Fibroblast of skin of back (primary cell): ENCODE measurements at regions not wholly inside any gene's neighbourhood (a gene's known extent, or its start where the extent isn't known, plus 50 kb on each side); places are given as distances from the start of the nearest gene placed in this dataset.
"Not testable (repeated sequence)": the region's sequence is repeated elsewhere in the genome, so short reads cannot be mapped to it uniquely, and the experiment has no call there.

Source experiments
- DNase-seq: peaks from one replicate; pipeline ENCODE4 v3.0.0-alpha.2; 2013

GRCh38 chr3:153319705-153320554, 157.9 kb downstream of the RAP2B start:
- no peak for DNase-seq

GRCh38 chr3:153320585-153321128, 158.6 kb downstream of the RAP2B start:
- DNase-seq = peak; percentile 2

- DNase-seq = no peak
These were observed 166.7 kb downstream of the RAP2B start for GRCh38 chr3:153328690-153329089.

DNA sequence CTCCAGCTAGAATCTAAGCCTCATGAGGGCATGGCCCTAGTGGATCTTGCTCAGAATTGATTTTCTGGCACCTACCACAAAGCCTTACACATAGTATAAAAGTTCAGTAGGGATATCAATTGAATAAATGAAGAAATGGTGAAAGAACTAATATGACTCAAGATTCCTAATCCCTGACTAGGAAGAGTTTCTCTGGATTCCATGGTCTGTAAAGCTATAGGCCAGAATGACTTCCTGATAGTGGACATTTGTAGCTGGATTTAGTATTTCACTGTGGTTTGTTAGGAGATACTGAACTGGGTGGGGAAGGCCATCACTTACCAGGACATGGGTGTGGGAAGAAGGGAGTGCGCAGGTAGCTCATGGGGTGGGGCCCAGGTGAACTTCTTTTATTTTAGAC, 168.9 kb downstream of the RAP2B start:
- DNase-seq = peak; percentile 53

DNA sequence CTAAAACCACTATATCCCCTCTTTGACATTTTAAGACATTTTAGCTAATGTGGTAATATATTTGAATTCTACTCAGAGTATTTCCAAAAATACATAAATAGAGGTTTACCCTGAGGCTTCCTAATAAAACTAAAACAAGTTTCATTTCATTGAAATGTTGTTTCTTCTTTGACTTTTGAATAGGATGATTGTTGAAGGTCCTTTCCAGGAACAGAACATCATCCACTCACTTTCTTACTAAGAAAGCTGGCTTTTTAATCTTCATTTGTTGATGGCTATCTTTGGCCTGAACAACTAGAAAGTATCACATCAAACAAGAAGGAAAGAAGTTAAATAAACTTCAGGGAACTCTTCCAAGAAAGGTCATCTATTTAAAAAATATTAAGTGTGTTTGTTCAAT, 169.7 kb downstream of the RAP2B start:
- no peak for DNase-seq

DNA sequence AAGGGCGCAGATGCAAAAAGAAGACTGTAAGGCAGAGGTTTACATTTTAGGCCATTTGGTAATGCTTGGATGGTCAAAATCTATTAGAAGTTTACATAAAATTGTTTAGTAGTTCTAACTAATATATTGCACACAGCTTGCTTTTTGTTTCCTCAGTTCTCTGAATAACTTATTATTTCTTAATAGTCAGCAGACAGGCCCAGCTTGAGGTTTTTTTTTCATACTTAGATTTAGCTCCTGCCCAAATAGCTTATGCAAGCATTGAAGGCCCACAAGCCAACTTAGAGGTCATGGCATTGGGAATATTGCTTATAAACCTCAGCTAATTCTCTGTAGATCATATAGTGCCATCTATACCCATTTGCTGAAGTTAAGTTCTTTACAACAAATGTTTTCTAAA, 172.5 kb downstream of the RAP2B start:
- no peak for DNase-seq

GRCh38 chr3:153337369-153337768, 175.3 kb downstream of the RAP2B start:
- DNase-seq = no peak

DNA sequence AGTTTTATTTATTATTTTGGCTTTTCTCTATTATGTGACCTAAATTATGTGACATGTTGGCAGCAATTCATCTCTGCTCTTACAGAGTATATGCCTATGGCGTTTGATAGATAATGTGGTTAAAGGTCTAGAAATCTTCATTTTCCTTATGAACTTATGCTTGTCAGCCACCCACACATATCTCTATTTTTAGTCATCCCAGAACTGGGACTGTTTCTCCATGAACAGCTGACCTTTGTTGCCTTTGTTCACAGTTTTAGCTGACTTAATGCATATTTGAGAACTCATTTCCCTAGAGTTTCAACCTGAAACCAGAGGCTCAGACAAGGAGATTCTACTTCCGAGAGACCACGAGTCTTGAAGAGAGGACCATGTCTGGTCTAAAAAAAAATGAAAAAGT, 176.5 kb downstream of the RAP2B start:
- DNase-seq = peak; percentile 52

DNA sequence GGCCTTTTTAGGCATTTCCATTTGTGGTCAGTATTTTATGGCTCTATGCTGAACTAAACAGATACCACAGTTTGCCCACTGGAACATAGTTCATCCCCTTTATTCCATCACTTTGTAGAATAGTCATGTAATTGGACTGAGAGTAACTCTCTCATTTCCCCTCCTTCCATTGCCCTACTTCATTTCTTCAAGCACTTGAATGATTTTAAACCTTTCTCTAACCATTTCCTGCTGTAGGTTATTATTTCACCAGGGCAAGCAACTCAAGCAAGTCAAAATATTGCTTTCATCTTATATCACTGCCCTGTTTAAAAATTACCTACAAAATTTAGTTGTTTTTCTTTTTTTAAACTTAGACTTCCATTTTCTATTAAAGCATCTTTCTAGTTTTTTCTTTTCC, 177.0 kb downstream of the RAP2B start:
- DNase-seq = no peak

DNA sequence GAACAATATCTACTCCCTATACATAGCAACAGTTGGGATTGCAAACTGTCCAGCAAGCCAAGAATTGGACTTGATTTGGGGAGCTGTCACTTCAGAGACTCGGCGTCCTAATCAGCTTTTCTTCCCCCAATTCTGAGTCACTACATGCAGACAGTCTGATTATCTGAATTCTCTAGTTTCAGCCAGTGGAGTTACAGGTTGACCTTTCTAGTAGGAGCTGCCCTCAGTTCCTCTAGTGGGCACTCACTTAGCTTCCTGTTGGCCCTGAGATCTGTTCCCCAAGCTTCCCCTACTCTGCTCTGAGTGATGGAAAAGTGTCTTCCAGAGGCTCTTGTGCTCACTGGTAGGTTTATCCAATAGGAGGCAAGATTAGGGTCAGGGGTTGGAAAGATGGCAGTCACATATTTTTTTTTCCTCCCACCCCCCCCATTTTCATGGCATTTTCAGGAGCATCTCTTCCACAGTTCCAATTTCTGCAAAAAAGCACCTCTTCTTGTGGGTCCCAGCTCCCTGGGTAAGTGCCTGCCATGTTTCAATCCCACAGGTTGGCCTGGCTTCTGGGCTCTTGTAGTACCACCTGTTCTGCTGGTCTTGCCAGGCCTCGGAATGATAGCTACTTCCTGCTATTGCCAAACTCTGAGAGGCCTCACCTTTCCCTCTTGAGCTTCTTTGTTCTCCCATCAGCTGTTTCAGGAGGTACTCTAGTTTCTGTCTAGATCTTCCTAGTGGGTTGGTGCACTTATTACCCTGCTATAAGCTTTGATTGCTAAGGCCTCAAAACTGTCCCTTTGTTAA, 182.2 kb downstream of the RAP2B start:
- DNase-seq = no peak

- no peak for DNase-seq
These were observed 186.6 kb downstream of the RAP2B start for GRCh38 chr3:153348457-153349107.

- no peak for DNase-seq
These were observed 187.1 kb downstream of the RAP2B start for GRCh38 chr3:153349108-153349499.

DNA sequence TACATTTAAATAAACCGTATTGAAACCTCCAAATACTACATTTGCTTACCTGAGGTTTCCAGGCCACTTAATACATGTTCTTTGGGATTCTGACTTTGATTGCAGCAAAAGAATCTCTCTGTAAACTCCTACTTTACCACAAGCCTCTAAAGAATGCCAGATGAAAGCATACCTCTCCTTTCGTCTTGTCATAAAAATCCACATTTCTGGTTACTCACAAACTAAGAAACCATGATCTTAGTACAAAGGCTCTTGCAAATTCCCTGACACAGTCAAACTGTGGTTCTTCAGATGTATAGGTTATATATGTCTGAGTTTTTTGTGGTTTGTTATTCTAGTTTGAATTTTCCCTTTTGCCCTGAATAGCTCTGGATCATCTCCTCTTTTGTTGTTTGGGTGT, 188.4 kb downstream of the RAP2B start:
- DNase-seq = peak; percentile 90

DNA sequence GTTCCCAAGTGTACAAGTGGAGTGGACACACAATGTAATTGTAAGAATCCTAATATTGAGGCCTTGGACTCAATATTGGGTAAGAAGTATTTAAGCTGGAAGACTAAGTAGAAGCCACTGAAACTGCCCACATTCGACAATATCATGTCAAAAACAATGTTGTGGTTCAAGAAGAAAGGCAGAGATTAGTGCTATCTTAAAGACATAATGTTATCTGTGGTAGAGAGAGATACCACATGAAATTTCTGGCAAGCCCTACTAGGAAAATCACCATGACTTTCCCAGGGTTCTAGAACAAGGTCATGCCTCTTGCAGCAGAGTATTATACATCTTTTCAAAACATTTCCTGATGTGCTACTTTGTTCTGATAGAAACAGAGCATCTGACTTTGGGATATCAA, 192.6 kb downstream of the RAP2B start:
- DNase-seq = no peak

- DNase-seq = no peak
These were observed 193.5 kb downstream of the RAP2B start for GRCh38 chr3:153355559-153355958.

DNA sequence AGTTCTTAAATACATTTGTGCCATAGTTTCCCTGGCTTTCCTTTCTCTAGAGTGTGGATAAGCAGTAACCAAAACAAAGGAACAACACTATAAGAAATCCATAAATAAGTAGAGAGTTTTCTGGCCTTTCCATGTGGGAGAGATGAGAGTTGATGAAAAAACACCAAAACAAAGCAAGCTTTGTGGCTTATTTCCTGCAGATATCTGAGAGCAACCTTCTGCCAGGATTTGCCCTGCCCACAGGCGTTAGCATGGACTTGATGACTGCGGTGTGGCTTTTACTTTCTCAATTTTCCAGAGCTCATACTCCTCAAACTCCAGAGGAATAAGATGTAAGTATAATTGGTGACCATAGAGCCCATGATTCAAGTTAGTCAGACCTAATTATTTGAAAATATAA, 194.9 kb downstream of the RAP2B start:
- DNase-seq = no peak

- DNase-seq = no peak
These were observed 195.4 kb downstream of the RAP2B start for GRCh38 chr3:153357436-153357835.

DNA sequence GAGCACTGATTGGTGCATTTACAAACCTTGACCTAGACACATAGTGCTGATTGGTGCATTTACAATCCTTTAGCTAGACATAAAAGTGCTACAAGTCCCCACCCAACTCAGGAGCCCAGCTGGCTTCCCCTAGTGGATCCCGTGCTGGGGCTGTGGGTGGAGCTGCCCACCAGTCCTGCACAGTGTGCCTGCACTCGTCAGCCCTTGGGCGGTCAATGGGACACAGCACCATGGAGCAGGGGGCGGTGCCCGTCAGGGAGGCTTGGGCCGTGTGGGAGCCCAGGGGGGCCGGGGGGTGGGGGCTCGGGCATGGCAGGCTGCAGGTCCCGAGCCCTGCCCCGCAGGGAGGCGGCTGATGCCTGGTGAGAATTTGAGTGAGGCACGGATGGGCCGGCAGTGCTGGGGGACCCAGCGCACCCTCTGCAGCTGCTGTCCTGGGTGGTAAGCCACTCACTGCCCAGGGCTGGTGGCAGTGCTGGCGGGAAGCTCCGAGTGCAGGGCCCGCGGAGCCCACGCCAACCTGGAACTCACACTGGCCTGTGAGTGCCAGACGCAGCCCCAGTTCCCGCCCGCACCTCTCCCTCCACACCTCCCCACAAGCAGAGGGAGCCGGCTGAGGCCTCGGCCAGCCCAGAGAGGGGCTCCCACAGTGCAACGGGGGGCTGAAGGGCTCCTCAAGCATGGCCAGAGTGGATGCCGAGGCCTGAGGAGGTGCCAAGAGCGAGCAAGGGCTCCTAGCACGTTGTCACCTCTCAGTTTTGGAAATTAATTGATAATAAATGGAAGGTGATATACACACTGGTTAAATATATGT, 207.7 kb downstream of the RAP2B start:
- DNase-seq = no peak

GRCh38 chr3:153370680-153371079, 208.7 kb downstream of the RAP2B start:
- DNase-seq = no peak

DNA sequence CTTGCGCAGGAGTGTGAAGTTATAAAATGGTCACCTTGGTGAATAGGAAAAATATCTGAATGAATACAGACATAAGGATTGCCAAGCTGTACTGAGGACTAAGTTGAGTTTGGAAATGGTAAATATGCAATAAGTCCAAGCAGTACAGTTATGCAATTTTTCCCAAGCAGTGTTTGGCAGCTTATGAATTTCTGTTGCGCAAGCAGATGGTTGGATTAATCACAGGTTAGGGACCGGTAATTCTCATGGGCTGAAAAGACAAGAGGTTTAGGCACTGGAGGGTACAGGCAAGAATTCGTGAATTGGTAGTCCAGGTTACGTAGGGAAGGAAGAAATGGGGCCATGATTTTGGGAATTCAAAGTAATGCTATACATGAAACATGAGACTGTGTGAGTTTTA, 210.3 kb downstream of the RAP2B start:
- no peak for DNase-seq

- no peak for DNase-seq
These were observed 211.6 kb downstream of the RAP2B start for GRCh38 chr3:153373606-153374005.

DNA sequence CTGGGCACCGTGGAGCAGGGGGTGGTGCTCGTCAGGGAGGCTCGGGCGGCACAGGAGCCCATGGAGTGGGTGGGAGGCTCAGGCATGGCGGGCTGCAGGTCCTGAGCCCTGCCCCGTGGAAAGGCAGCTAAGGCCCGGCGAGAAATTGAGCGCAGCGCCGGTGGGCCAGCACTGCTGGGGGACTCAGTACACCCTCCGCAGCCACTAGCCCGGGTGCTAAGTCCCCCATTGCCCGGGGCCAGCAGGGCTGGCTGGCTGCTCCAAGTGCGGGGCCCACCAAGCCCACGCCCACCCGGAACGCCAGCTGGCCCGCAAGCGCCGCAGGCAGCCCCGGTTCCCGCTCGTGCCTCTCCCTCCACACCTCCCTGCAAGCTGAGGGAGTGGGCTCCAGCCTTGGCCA, 216.3 kb downstream of the RAP2B start:
- not testable (repeated sequence) for DNase-seq
